NB4 (cell line): ENCODE measurements at regions not wholly inside any gene's neighbourhood (a gene's known extent, or its start where the extent isn't known, plus 50 kb on each side); places are given as distances from the start of the nearest gene placed in this dataset.

Experiments used
- CTCF ChIP-seq: IDR thresholded peaks from one replicate; pipeline ENCODE4 v1.5.1; 2012; ENCODE audit warnings: low read depth, low read length
- MAX ChIP-seq: IDR thresholded peaks from 2 replicates; pipeline ENCODE4 v1.6.1; 2011; ENCODE audit warnings: low read depth, low read length
- POLR2A ChIP-seq: IDR thresholded peaks from 2 replicates; pipeline ENCODE4 v1.6.1; 2011; ENCODE audit warnings: mild to moderate bottlenecking; ENCODE audit not compliant: insufficient read length; ENCODE audit errors: extremely low read depth

- TF ChIP-seq POLR2A, result no peak
- no peak for TF ChIP-seq CTCF
- no peak for TF ChIP-seq MAX
Measured at GRCh38 chr10:83253011-83253671, 886.2 kb upstream of the GHITM start.
